ENCODE measurements at regions not wholly inside any gene's neighbourhood (a gene's known extent, or its start where the extent isn't known, plus 50 kb on each side); places are given as distances from the start of the nearest gene placed in this dataset.

DNA sequence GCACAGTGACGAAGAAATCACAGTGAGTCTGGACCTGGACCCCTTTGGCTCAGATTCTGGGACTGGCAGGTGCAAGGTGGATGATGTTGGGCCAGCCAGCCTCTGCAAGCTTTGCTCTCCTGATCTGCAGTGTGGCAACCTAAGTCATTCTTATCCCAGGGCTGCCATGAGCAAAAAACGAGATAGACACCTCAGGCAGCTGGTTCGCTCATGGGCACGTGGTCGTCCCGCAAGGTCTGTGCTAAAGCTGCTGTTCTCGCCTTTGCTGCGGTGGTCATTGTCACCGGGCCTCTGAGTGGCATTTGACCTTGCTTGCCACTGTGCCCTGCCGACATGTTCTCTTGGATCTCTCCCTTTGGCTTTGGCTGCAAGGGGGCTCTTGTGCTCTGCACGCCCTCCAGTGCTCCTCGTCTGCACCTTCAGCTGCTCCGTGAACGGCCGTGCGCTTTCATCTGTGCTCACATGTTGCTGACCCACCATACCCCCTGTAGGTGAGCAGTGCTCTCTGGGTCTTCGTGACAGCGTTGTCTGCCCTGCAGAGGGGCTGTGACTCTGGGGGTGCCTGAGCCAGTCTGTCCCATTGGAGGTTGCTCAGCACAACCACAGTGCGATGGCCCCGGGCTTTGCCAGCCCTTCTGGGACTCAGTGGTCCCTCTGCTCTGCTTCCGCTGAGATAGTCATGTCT, 317.0 kb downstream of the GLRX3 start:
- Mint-ChIP-seq H3K4me3 (ENCODE audit: low read depth, unreplicated experiment) (no peak overlapping the region), H3K9me3 (ENCODE audit: low read depth, unreplicated experiment) (peaks cover 15% of the 10 kb centered on the region), H3K36me3 (ENCODE audit: insufficient read depth, unreplicated experiment) (no peaks in the 10 kb centered on the region), H3K27ac (ENCODE audit: unreplicated experiment) (no peak overlapping the region), H3K27me3 (ENCODE audit: unreplicated experiment) (no peaks in the 10 kb centered on the region), H3K4me1 (ENCODE audit: low read depth, unreplicated experiment) (no peaks in the 10 kb centered on the region)
- intact Hi-C loops (cut with micrococcal nuclease; ENCODE audit: unreplicated experiment), result no loop called here
- TF ChIP-seq, protein P1, sequence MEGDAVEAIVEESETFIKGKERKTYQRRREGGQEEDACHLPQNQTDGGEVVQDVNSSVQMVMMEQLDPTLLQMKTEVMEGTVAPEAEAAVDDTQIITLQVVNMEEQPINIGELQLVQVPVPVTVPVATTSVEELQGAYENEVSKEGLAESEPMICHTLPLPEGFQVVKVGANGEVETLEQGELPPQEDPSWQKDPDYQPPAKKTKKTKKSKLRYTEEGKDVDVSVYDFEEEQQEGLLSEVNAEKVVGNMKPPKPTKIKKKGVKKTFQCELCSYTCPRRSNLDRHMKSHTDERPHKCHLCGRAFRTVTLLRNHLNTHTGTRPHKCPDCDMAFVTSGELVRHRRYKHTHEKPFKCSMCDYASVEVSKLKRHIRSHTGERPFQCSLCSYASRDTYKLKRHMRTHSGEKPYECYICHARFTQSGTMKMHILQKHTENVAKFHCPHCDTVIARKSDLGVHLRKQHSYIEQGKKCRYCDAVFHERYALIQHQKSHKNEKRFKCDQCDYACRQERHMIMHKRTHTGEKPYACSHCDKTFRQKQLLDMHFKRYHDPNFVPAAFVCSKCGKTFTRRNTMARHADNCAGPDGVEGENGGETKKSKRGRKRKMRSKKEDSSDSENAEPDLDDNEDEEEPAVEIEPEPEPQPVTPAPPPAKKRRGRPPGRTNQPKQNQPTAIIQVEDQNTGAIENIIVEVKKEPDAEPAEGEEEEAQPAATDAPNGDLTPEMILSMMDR (IDR thresholded peaks at IDR 0.05; ENCODE audit: unreplicated experiment), result no peak
- BruUV-seq (replicated peaks), result no TSS peak
- no peak for DNase-seq
- CTCF ChIA-PET, result no interaction called here

- Mint-ChIP-seq H3K4me3 (ENCODE audit: low read depth, unreplicated experiment) (no peak overlapping the region), H3K36me3 (ENCODE audit: insufficient read depth, unreplicated experiment) (no peaks in the 10 kb centered on the region)
Observed at GRCh38 chr10:130453721-130454542, 317.7 kb downstream of the GLRX3 start.

GRCh38 chr10:130454543-130455000, 318.4 kb downstream of the GLRX3 start:
- intact Hi-C loops (cut with micrococcal nuclease; ENCODE audit: unreplicated experiment), result no loop called here
- TF ChIP-seq, protein P1 (IDR thresholded peaks at IDR 0.05; ENCODE audit: unreplicated experiment), result no peak
- no peak for DNase-seq
- no TSS peak for BruUV-seq (replicated peaks)
- peaks cover 16% of the 10 kb centered on the region for H3K9me3 Mint-ChIP-seq (ENCODE audit: low read depth, unreplicated experiment)
- no peaks in the 10 kb centered on the region for H3K4me1 Mint-ChIP-seq (ENCODE audit: low read depth, unreplicated experiment)
- CTCF ChIA-PET, result no interaction called here
- H3K36me3 Mint-ChIP-seq (ENCODE audit: insufficient read depth, unreplicated experiment), result no peaks in the 10 kb centered on the region
- H3K27me3 Mint-ChIP-seq (ENCODE audit: unreplicated experiment), result no peaks in the 10 kb centered on the region
- H3K4me3 Mint-ChIP-seq (ENCODE audit: low read depth, unreplicated experiment), result no peak overlapping the region
- no peak overlapping the region for H3K27ac Mint-ChIP-seq (ENCODE audit: unreplicated experiment)

More at GRCh38 chr10:130453721-130454542, 317.7 kb downstream of the GLRX3 start:
- CTCF ChIA-PET, result no interaction called here
- Mint-ChIP-seq H3K27me3 (ENCODE audit: unreplicated experiment) (no peaks in the 10 kb centered on the region), H3K4me1 (ENCODE audit: low read depth, unreplicated experiment) (no peaks in the 10 kb centered on the region), H3K27ac (ENCODE audit: unreplicated experiment) (no peak overlapping the region), H3K9me3 (ENCODE audit: low read depth, unreplicated experiment) (peaks cover 13% of the 10 kb centered on the region)
- no TSS peak for BruUV-seq (replicated peaks)
- TF ChIP-seq, protein P1 (IDR thresholded peaks at IDR 0.05; ENCODE audit: unreplicated experiment), result no peak
- DNase-seq, result no peak
- intact Hi-C loops (cut with micrococcal nuclease; ENCODE audit: unreplicated experiment), result no loop called here

DNA sequence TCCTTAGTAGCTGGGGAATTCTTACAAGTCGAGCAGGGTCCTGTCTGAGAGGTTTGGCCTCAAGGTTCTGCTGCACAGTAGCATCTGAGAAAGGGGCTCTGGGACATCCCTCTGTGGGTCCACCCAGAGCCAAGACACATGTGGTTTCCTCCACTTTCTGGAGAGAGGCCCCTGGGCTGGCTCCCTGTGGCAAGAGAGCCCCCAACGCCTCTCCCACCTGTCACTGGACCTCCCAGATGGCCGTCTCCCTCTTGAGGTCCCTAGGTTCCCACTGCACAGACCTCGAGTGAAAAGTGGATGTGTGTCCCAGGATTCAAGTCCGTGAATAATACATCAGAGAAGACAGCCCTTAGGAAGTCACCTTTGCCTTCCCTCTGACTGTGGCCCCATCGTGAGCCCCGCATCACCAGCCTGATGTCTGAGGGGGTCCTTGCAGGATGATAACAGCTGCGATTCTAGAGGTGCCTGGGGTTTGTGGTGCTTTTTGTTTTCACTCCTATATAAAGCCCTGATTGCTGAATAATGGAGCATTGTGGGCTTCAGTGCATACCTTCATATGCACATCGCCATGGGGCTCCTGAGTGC, 319.0 kb downstream of the GLRX3 start:
- H3K27ac Mint-ChIP-seq (ENCODE audit: unreplicated experiment), result no peak overlapping the region
- H3K36me3 Mint-ChIP-seq (ENCODE audit: insufficient read depth, unreplicated experiment), result no peaks in the 10 kb centered on the region
- intact Hi-C loops (cut with micrococcal nuclease; ENCODE audit: unreplicated experiment), result no loop called here
- peaks cover 16% of the 10 kb centered on the region for H3K9me3 Mint-ChIP-seq (ENCODE audit: low read depth, unreplicated experiment)
- TF ChIP-seq, protein P1 (IDR thresholded peaks at IDR 0.05; ENCODE audit: unreplicated experiment), result no peak
- no peaks in the 10 kb centered on the region for H3K4me1 Mint-ChIP-seq (ENCODE audit: low read depth, unreplicated experiment)
- no peak for DNase-seq
- CTCF ChIA-PET, result no interaction called here
- no peaks in the 10 kb centered on the region for H3K27me3 Mint-ChIP-seq (ENCODE audit: unreplicated experiment)
- BruUV-seq (replicated peaks), result no TSS peak
- H3K4me3 Mint-ChIP-seq (ENCODE audit: low read depth, unreplicated experiment), result no peak overlapping the region
